Naive thymus-derived CD8-positive, alpha-beta T cell (primary cell): ENCODE measurements at regions not wholly inside any gene's neighbourhood (a gene's known extent, or its start where the extent isn't known, plus 50 kb on each side); places are given as distances from the start of the nearest gene placed in this dataset.

Experiments
- ATAC-seq, 2 donors: fragments of 150-1000 bp; cut with Tn5 transposase in 1 of 2; sonication (Bioruptor Pico), chemical (Tn5 transposase) in 1 of 2; 1 replicate in 1 of 2; 2 replicates in 1 of 2; pipeline ENCODE4 v1.10.0; 2021; ENCODE audit warnings: mild to moderate bottlenecking in 2 of 2, moderate library complexity in 2 of 2
- POLR2A ChIA-PET: fragments of 350-600 bp; sonication (Branson Sonifier 250); formaldehyde crosslinking; loops from one replicate; lab custom pipeline; 2021; ENCODE audit warnings: antibody characterized with exemption; lab: Charles Lee
- DNase-seq, 10 donors: peaks; one replicate each; pipeline versions ENCODE4 v3.0.0 to v3.0.0-alpha.2; 2020 to 2022
- H3K27ac Mint-ChIP-seq, 10 donors: one replicate each; pipeline ENCODE4 v1.8.0; 2020 to 2022; ENCODE audit warnings: mild to moderate bottlenecking in 10 of 10, mixed read lengths in 10 of 10, moderate library complexity in 4 of 10, inconsistent platforms in 1 of 10
- H3K27me3 Mint-ChIP-seq, 5 donors: one replicate each; pipeline ENCODE4 v1.8.0; 2021 to 2022; ENCODE audit warnings: mixed read lengths in 5 of 5
- H3K36me3 Mint-ChIP-seq, 3 donors: one replicate each; pipeline ENCODE4 v1.8.0; 2020 to 2022; ENCODE audit warnings: mixed read lengths in 3 of 3, mild to moderate bottlenecking in 2 of 3, inconsistent platforms in 1 of 3
- H3K4me1 Mint-ChIP-seq, 4 donors: one replicate each; pipeline ENCODE4 v1.8.0; 2021 to 2022; ENCODE audit warnings: mixed read lengths in 4 of 4
- H3K4me3 Mint-ChIP-seq, 10 donors: one replicate each; pipeline ENCODE4 v1.8.0; 2020 to 2022; ENCODE audit warnings: mild to moderate bottlenecking in 10 of 10, mixed read lengths in 10 of 10, moderate library complexity in 6 of 10, inconsistent platforms in 1 of 10
- H3K9me3 Mint-ChIP-seq, 9 donors: one replicate each; pipeline ENCODE4 v1.8.0; 2020 to 2022; ENCODE audit warnings: mixed read lengths in 9 of 9, mild to moderate bottlenecking in 3 of 9, inconsistent platforms in 1 of 9, moderate library complexity in 1 of 9

- no peak for DNase-seq
- H3K27ac Mint-ChIP-seq: no peak overlapping the region
- H3K36me3 Mint-ChIP-seq: no peaks in the 10 kb centered on the region
- no peak for ATAC-seq
- H3K4me3 Mint-ChIP-seq: no peak overlapping the region
- H3K4me1 Mint-ChIP-seq: no peaks in the 10 kb centered on the region
- no peaks in the 10 kb centered on the region for H3K27me3 Mint-ChIP-seq
- peaks cover 0 to 26% (median 6%) of the 10 kb centered on the region in 9 donors for H3K9me3 Mint-ChIP-seq
- POLR2A ChIA-PET: no interaction called here
Measured at GRCh38 chr12:73352826-73353225, 1080.7 kb downstream of the TRHDE start.

- POLR2A ChIA-PET: no interaction called here
- DNase-seq (no peak), ATAC-seq (no peak)
- Mint-ChIP-seq H3K36me3 (no peaks in the 10 kb centered on the region), H3K9me3 (peaks cover 0 to 20% (median under 1%) of the 10 kb centered on the region in 9 donors), H3K27me3 (no peaks in the 10 kb centered on the region), H3K4me1 (no peaks in the 10 kb centered on the region), H3K4me3 (no peak overlapping the region), H3K27ac (peak overlapping the region in 1 of 10 donors; percentile 0)
Measured at GRCh38 chr12:73361156-73361863, 1089.1 kb downstream of the TRHDE start.

GRCh38 chr12:73361864-73362230 is 1089.7 kb downstream of the TRHDE start:
- Mint-ChIP-seq H3K4me3 (no peak overlapping the region), H3K27ac (no peak overlapping the region), H3K36me3 (no peaks in the 10 kb centered on the region), H3K9me3 (peaks cover 0 to 19% (median 0%) of the 10 kb centered on the region in 9 donors), H3K27me3 (no peaks in the 10 kb centered on the region), H3K4me1 (no peaks in the 10 kb centered on the region)
- POLR2A ChIA-PET: no interaction called here
- ATAC-seq: no peak
- DNase-seq: no peak

- Mint-ChIP-seq H3K36me3 (no peaks in the 10 kb centered on the region), H3K27me3 (no peaks in the 10 kb centered on the region), H3K9me3 (peaks cover 0 to 19% (median 0%) of the 10 kb centered on the region in 9 donors), H3K4me3 (no peak overlapping the region), H3K27ac (no peak overlapping the region), H3K4me1 (no peaks in the 10 kb centered on the region)
- POLR2A ChIA-PET: no interaction called here
- ATAC-seq (no peak), DNase-seq (no peak)
Measured at GRCh38 chr12:73362666-73363065, 1090.5 kb downstream of the TRHDE start.

- Mint-ChIP-seq H3K27me3 (no peaks in the 10 kb centered on the region), H3K9me3 (peaks cover 0 to 21% (median 12%) of the 10 kb centered on the region in 9 donors), H3K27ac (no peak overlapping the region), H3K36me3 (no peaks in the 10 kb centered on the region), H3K4me1 (no peaks in the 10 kb centered on the region), H3K4me3 (no peak overlapping the region)
- POLR2A ChIA-PET: no interaction called here
- ATAC-seq (no peak), DNase-seq (no peak)
Measured at GRCh38 chr12:73372856-73373255, 1100.7 kb downstream of the TRHDE start.

- Mint-ChIP-seq H3K9me3 (peaks cover 2 to 25% (median 12%) of the 10 kb centered on the region in 9 donors), H3K27me3 (no peaks in the 10 kb centered on the region)
Measured at GRCh38 chr12:73374360-73374759, 1102.2 kb downstream of the TRHDE start.

GRCh38 chr12:73383584-73384222 is 1111.5 kb downstream of the TRHDE start:
- H3K4me3 Mint-ChIP-seq: no peak overlapping the region
- DNase-seq: no peak
- no peak for ATAC-seq
- H3K27me3 Mint-ChIP-seq: no peaks in the 10 kb centered on the region
- no peaks in the 10 kb centered on the region for H3K4me1 Mint-ChIP-seq
- POLR2A ChIA-PET: no interaction called here
- H3K9me3 Mint-ChIP-seq: peaks cover 2 to 39% (median 10%) of the 10 kb centered on the region in 9 donors
- H3K27ac Mint-ChIP-seq: no peak overlapping the region
- no peaks in the 10 kb centered on the region for H3K36me3 Mint-ChIP-seq

More at GRCh38 chr12:73374360-73374759, 1102.2 kb downstream of the TRHDE start:
- Mint-ChIP-seq H3K36me3 (no peaks in the 10 kb centered on the region), H3K4me3 (no peak overlapping the region), H3K27ac (no peak overlapping the region), H3K4me1 (no peaks in the 10 kb centered on the region)
- POLR2A ChIA-PET: no interaction called here
- ATAC-seq (no peak), DNase-seq (no peak)

GRCh38 chr12:73384592-73384991 is 1112.4 kb downstream of the TRHDE start:
- Mint-ChIP-seq H3K27ac (no peak overlapping the region), H3K9me3 (peaks cover 0 to 32% (median 9%) of the 10 kb centered on the region in 9 donors), H3K4me3 (no peak overlapping the region), H3K27me3 (no peaks in the 10 kb centered on the region), H3K4me1 (no peaks in the 10 kb centered on the region), H3K36me3 (no peaks in the 10 kb centered on the region)
- DNase-seq: no peak
- POLR2A ChIA-PET: no interaction called here
- ATAC-seq: no peak

- POLR2A ChIA-PET: no interaction called here
- Mint-ChIP-seq H3K36me3 (no peaks in the 10 kb centered on the region), H3K4me1 (no peaks in the 10 kb centered on the region), H3K27me3 (no peaks in the 10 kb centered on the region), H3K9me3 (peaks cover 0 to 28% (median 9%) of the 10 kb centered on the region in 9 donors), H3K27ac (no peak overlapping the region), H3K4me3 (no peak overlapping the region)
- ATAC-seq (no peak), DNase-seq (no peak)
Measured at GRCh38 chr12:73390261-73390660, 1118.1 kb downstream of the TRHDE start.

GRCh38 chr12:73413051-73413450 is 1124.6 kb upstream of the ATXN7L3B start:
- no peaks in the 10 kb centered on the region for H3K27me3 Mint-ChIP-seq
- DNase-seq (no peak), ATAC-seq (no peak)
- H3K27ac Mint-ChIP-seq: no peak overlapping the region
- H3K36me3 Mint-ChIP-seq: peaks cover 0 to 6% (median 0%) of the 10 kb centered on the region in 3 donors
- H3K4me3 Mint-ChIP-seq: no peak overlapping the region
- peaks cover 12 to 46% (median 26%) of the 10 kb centered on the region in 9 donors for H3K9me3 Mint-ChIP-seq
- POLR2A ChIA-PET: no interaction called here
- no peaks in the 10 kb centered on the region for H3K4me1 Mint-ChIP-seq

- no peak overlapping the region for H3K4me3 Mint-ChIP-seq
- H3K9me3 Mint-ChIP-seq: peaks cover 12 to 46% (median 26%) of the 10 kb centered on the region in 9 donors
- no peak for ATAC-seq
- no peak overlapping the region for H3K27ac Mint-ChIP-seq
- no peaks in the 10 kb centered on the region for H3K27me3 Mint-ChIP-seq
- H3K36me3 Mint-ChIP-seq: peaks cover 0 to 6% (median 0%) of the 10 kb centered on the region in 3 donors
- no peak for DNase-seq
- POLR2A ChIA-PET: no interaction called here
- no peaks in the 10 kb centered on the region for H3K4me1 Mint-ChIP-seq
Measured at GRCh38 chr12:73413974-73414373, 1123.7 kb upstream of the ATXN7L3B start.

GRCh38 chr12:73414926-73415325 is 1122.7 kb upstream of the ATXN7L3B start:
- H3K36me3 Mint-ChIP-seq: peaks cover 0 to 6% (median 0%) of the 10 kb centered on the region in 3 donors
- H3K27ac Mint-ChIP-seq: no peak overlapping the region
- H3K4me3 Mint-ChIP-seq: no peak overlapping the region
- no peaks in the 10 kb centered on the region for H3K4me1 Mint-ChIP-seq
- peaks cover 14 to 46% (median 26%) of the 10 kb centered on the region in 9 donors for H3K9me3 Mint-ChIP-seq
- POLR2A ChIA-PET: no interaction called here
- DNase-seq: no peak
- no peak for ATAC-seq
- H3K27me3 Mint-ChIP-seq: no peaks in the 10 kb centered on the region

GRCh38 chr12:73418541-73418940 is 1119.1 kb upstream of the ATXN7L3B start:
- no peaks in the 10 kb centered on the region for H3K27me3 Mint-ChIP-seq
- POLR2A ChIA-PET: no interaction called here
- H3K36me3 Mint-ChIP-seq: peaks cover 0 to 6% (median 0%) of the 10 kb centered on the region in 3 donors
- H3K4me1 Mint-ChIP-seq: no peaks in the 10 kb centered on the region
- no peak overlapping the region for H3K4me3 Mint-ChIP-seq
- peaks cover 7 to 31% (median 24%) of the 10 kb centered on the region in 9 donors for H3K9me3 Mint-ChIP-seq
- H3K27ac Mint-ChIP-seq: no peak overlapping the region
- DNase-seq (no peak), ATAC-seq (no peak)
